HUES6 (cell line): ENCODE measurements at regions not wholly inside any gene's neighbourhood (a gene's known extent, or its start where the extent isn't known, plus 50 kb on each side); places are given as distances from the start of the nearest gene placed in this dataset.
"Not testable (repeated sequence)": the region's sequence is repeated elsewhere in the genome, so short reads cannot be mapped to it uniquely, and the experiment has no call there.

ENCODE experiments used
- H3K27ac ChIP-seq: 2 replicates; pipeline ENCODE4 v1.7.0; 2013; ENCODE audit warnings: low read depth, mild to moderate bottlenecking, low read length, inconsistent platforms
- H3K27me3 ChIP-seq: 2 replicates; pipeline ENCODE4 v1.6.1; 2013; ENCODE audit warnings: low read length; ENCODE audit not compliant: control insufficient read depth, insufficient read depth
- H3K36me3 ChIP-seq: 2 replicates; pipeline ENCODE4 v1.6.1; 2013; ENCODE audit warnings: low read length; ENCODE audit not compliant: control insufficient read depth, insufficient read depth
- H3K4me1 ChIP-seq: 2 replicates; pipeline ENCODE4 v1.6.1; 2013; ENCODE audit warnings: low read length; ENCODE audit not compliant: control insufficient read depth, insufficient read depth
- H3K4me3 ChIP-seq: 2 replicates; pipeline ENCODE4 v1.5.1; 2013; ENCODE audit warnings: low read depth, low read length
- H3K9ac ChIP-seq: one replicate; pipeline ENCODE4 v1.6.1; 2013; ENCODE audit warnings: mild to moderate bottlenecking, low read length
- H3K9me3 ChIP-seq: 2 replicates; pipeline ENCODE4 v1.6.1; 2013; ENCODE audit warnings: low read depth, low read length; ENCODE audit not compliant: control insufficient read depth, insufficient read depth

GRCh38 chr18:3345885-3346284, 84.0 kb downstream of the MYL12B start:
- H3K27me3 ChIP-seq: no peaks in the 10 kb centered on the region
- H3K4me1 ChIP-seq: peaks cover 8% of the 10 kb centered on the region
- peaks cover 5% of the 10 kb centered on the region for H3K9me3 ChIP-seq
- no peaks in the 10 kb centered on the region for H3K36me3 ChIP-seq
- no peak overlapping the region for H3K4me3 ChIP-seq
- H3K9ac ChIP-seq: no peak overlapping the region
- no peak overlapping the region for H3K27ac ChIP-seq

GRCh38 chr18:3346487-3346886, 84.6 kb downstream of the MYL12B start:
- Histone ChIP-seq H3K4me3 (no peak overlapping the region), H3K4me1 (peaks cover 11% of the 10 kb centered on the region), H3K9me3 (peaks cover 5% of the 10 kb centered on the region), H3K36me3 (no peaks in the 10 kb centered on the region), H3K27ac (no peak overlapping the region), H3K9ac (no peak overlapping the region), H3K27me3 (no peaks in the 10 kb centered on the region)

- no peaks in the 10 kb centered on the region for H3K9me3 ChIP-seq
- H3K27me3 ChIP-seq: no peaks in the 10 kb centered on the region
- H3K9ac ChIP-seq: no peak overlapping the region
- H3K36me3 ChIP-seq: no peaks in the 10 kb centered on the region
- H3K4me1 ChIP-seq: peaks cover 11% of the 10 kb centered on the region
- H3K27ac ChIP-seq: no peak overlapping the region
- H3K4me3 ChIP-seq: no peak overlapping the region
These were observed 85.4 kb downstream of the MYL12B start for GRCh38 chr18:3347286-3347803.

GRCh38 chr18:3348176-3348575, 86.2 kb downstream of the MYL12B start:
- H3K27ac ChIP-seq: no peak overlapping the region
- no peak overlapping the region for H3K9ac ChIP-seq
- no peaks in the 10 kb centered on the region for H3K36me3 ChIP-seq
- no peaks in the 10 kb centered on the region for H3K27me3 ChIP-seq
- peaks cover 11% of the 10 kb centered on the region for H3K4me1 ChIP-seq
- no peaks in the 10 kb centered on the region for H3K9me3 ChIP-seq
- no peak overlapping the region for H3K4me3 ChIP-seq

- H3K9ac ChIP-seq, H3K4me3 ChIP-seq, H3K27ac ChIP-seq, H3K36me3 ChIP-seq, H3K27me3 ChIP-seq, H3K9me3 ChIP-seq: not testable (repeated sequence)
- H3K4me1 ChIP-seq: peaks cover 11% of the 10 kb centered on the region
These were observed 87.3 kb downstream of the MYL12B start for GRCh38 chr18:3349046-3349841.

DNA sequence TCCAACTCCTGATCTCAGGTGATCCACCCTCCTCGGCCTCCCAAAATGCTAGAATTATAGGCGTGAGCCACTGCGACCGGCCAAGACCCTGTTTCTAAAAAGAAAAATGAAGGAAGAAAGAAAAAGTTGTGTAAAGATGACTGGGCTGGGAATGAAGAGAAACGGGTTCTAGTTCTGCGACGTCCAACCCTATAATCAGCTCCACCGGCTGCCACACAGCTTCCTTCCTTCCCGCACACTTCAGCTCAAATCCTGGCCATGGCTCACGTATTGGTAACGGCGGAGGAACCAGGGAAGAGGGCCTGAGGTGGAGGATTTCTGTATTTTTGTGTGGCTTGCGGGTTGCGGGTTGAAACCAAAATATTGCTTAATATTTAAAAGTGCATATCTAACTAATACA, 88.1 kb downstream of the MYL12B start:
- Histone ChIP-seq H3K36me3 (no peaks in the 10 kb centered on the region), H3K9me3 (no peaks in the 10 kb centered on the region), H3K9ac (no peak overlapping the region), H3K4me3 (no peak overlapping the region), H3K27ac (no peak overlapping the region), H3K27me3 (no peaks in the 10 kb centered on the region), H3K4me1 (peaks cover 11% of the 10 kb centered on the region)

GRCh38 chr18:3350566-3351527, 88.9 kb downstream of the MYL12B start:
- H3K4me3 ChIP-seq: no peak overlapping the region; the same call in 1 of the 2 replicates
- H3K27ac ChIP-seq: no peak overlapping the region
- no peak overlapping the region for H3K9ac ChIP-seq
- no peaks in the 10 kb centered on the region for H3K9me3 ChIP-seq
- peaks cover 11% of the 10 kb centered on the region for H3K4me1 ChIP-seq
- H3K27me3 ChIP-seq: no peaks in the 10 kb centered on the region
- no peaks in the 10 kb centered on the region for H3K36me3 ChIP-seq

- Histone ChIP-seq H3K9me3 (no peaks in the 10 kb centered on the region), H3K4me1 (peaks cover 12% of the 10 kb centered on the region), H3K9ac (no peak overlapping the region), H3K27me3 (no peaks in the 10 kb centered on the region), H3K27ac (no peak overlapping the region), H3K36me3 (no peaks in the 10 kb centered on the region), H3K4me3 (no peak overlapping the region)
These were observed 92.6 kb downstream of the MYL12B start for GRCh38 chr18:3354506-3354905.

- Histone ChIP-seq H3K4me3 (no peak overlapping the region), H3K27me3 (no peaks in the 10 kb centered on the region), H3K4me1 (peaks cover 14% of the 10 kb centered on the region), H3K36me3 (no peaks in the 10 kb centered on the region), H3K9me3 (no peaks in the 10 kb centered on the region), H3K9ac (no peak overlapping the region), H3K27ac (no peak overlapping the region)
These were observed 93.4 kb upstream of the TGIF1 start for GRCh38 chr18:3356614-3357013.

DNA sequence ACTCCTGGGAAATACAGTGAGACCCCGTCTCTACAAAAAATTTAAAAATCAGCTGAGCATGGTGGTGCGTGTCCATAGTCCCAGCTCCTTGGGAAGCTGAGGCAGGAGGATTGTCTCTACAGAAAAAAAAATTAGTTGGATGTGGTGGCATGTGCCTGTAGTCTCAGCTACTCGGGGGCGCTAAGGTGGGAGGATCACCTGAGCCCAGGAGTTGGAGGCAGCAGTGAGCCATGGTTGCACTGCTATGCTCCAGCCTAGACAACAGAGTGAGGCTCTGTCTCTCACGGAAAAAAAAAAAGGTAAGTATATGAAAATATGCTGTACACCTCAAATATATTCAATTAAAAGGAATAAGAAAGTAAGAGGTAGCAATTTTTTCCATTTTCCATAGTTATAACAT, 92.5 kb upstream of the TGIF1 start:
- no peaks in the 10 kb centered on the region for H3K36me3 ChIP-seq
- no peaks in the 10 kb centered on the region for H3K27me3 ChIP-seq
- no peak overlapping the region for H3K4me3 ChIP-seq
- H3K9ac ChIP-seq: no peak overlapping the region
- no peaks in the 10 kb centered on the region for H3K9me3 ChIP-seq
- H3K4me1 ChIP-seq: peaks cover 14% of the 10 kb centered on the region
- no peak overlapping the region for H3K27ac ChIP-seq

DNA sequence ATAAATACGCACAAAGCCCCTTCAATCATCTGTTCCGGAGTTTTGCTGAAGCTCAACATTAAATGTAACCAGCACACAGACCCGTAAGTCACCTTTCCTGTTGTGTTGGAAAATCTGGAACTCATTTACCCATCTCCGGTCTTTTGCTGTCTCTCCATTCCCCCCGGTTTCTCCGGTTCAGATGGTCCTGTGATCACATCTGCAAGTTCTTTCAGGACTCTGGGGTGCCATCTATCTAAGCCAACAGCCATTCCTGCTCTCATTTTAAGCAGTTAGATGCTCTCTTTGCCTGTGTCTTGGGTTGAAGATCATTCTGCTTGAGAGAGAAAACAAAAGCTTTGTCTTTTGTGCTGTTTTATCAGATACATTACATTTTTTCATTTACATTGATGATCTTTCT, 91.7 kb upstream of the TGIF1 start:
- Histone ChIP-seq H3K9me3 (no peaks in the 10 kb centered on the region), H3K27me3 (no peaks in the 10 kb centered on the region), H3K4me1 (peaks cover 14% of the 10 kb centered on the region), H3K36me3 (no peaks in the 10 kb centered on the region), H3K4me3 (no peak overlapping the region), H3K27ac (no peak overlapping the region), H3K9ac (no peak overlapping the region)
